NCI-H1105 (cell line): ENCODE measurements at regions not wholly inside any gene's neighbourhood (a gene's known extent, or its start where the extent isn't known, plus 50 kb on each side); places are given as distances from the start of the nearest gene placed in this dataset.

Source experiments
- DNase-seq: peaks from one replicate; lab custom pipeline; 2025; lab: John Stamatoyannopoulos, UW

- DNase-seq: no peak
These were observed 198.0 kb upstream of the ZFP64 start for GRCh38 chr20:52389606-52390005.

- no peak for DNase-seq
These were observed 192.5 kb upstream of the ZFP64 start for GRCh38 chr20:52383995-52384621.

- no peak for DNase-seq
These were observed 191.4 kb upstream of the ZFP64 start for GRCh38 chr20:52382933-52383332.

DNA sequence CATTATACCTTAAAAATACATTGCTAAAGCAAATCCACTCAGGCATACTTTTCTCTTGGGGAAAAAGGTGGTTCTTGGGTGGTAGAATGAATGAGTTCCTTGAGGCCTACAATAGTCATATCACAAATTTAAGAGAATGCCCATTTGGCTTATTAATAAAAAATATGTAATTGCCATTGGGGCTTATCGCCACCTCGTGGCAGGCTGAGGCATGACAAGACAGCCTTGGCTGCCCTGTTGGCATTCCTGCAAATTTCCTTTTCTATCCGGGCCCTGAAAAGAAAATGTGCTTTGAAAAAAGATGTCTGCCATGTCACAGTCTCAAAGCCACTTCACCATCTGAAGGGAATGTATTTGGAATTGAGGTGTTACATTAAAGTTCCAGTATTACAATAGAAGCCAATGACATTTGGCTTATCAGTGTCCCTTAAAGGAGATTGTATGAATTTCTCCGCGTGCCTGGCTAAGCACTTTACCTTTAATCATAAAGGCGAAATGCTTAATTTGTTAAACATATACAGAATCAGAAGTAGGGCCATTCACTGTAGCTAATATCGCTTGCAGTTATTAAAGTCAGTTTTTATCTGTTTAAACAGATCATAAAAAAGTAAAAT lies 188.3 kb upstream of the ZFP64 start:
- DNase-seq: no peak

DNA sequence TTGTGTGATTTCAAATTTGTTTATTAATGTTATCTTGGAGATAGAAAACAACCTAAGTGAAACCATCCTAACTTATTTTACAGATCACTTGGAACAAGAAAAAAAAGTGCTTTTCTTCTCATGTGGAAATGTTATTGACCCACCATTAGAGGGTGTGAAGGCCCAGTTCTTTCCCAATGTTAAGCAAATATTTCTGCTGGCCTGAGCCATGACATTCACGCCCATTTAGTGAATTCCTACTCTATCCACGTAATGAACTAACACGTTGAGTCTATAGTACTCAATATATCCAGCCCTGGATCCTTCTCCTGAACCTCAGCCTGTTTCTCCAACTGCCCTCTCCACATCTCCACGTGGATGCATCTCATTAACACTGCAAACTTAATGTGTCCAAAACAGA lies 180.6 kb upstream of the ZFP64 start:
- no peak for DNase-seq

GRCh38 chr20:52365688-52366087 lies 174.1 kb upstream of the ZFP64 start:
- no peak for DNase-seq

GRCh38 chr20:52364405-52364804 lies 172.8 kb upstream of the ZFP64 start:
- no peak for DNase-seq

DNA sequence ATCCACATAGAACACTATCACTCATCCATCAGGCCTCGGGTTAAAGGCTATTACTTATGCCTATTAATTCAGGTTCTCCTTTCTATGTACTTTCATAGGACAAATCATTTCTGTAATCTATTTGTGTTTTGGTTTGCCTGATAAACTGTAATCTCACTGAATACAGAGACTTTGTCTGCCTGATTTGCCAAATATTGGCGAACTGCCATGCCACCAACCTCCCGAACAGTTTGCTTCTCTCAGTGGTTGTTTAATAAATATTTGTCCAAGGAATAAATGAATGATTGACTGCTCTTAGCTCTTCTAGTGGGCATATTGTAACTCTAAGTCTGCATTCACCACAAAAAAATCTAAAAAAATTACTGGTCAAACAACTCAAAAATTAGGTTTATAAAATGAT lies 170.1 kb upstream of the ZFP64 start:
- no peak for DNase-seq

- no peak for DNase-seq
These were observed 158.2 kb upstream of the ZFP64 start for GRCh38 chr20:52349806-52350205.

GRCh38 chr20:52348434-52348833 lies 156.9 kb upstream of the ZFP64 start:
- no peak for DNase-seq

- DNase-seq: no peak
These were observed 155.2 kb upstream of the ZFP64 start for GRCh38 chr20:52346797-52347196.

DNA sequence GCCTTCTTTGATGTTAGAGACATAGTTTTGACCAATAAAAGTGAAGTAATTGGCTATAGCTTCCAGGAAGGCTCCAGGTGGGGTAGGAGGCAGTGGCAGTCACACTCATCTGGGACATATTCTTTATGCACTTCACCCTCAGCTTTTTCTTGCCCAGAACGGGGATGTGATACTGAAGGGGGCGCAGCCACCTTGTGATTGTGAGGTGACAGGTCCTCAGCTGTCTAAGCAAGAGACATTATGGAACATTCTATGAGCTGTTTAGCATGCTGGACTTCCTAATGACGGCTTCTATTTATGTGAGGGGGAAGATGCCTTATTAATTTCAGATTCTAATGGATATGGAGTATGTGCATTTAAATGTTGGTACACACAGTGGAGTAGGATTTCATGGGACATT lies 151.3 kb upstream of the ZFP64 start:
- no peak for DNase-seq

- DNase-seq: no peak
These were observed 148.6 kb upstream of the ZFP64 start for GRCh38 chr20:52340036-52340634.

DNA sequence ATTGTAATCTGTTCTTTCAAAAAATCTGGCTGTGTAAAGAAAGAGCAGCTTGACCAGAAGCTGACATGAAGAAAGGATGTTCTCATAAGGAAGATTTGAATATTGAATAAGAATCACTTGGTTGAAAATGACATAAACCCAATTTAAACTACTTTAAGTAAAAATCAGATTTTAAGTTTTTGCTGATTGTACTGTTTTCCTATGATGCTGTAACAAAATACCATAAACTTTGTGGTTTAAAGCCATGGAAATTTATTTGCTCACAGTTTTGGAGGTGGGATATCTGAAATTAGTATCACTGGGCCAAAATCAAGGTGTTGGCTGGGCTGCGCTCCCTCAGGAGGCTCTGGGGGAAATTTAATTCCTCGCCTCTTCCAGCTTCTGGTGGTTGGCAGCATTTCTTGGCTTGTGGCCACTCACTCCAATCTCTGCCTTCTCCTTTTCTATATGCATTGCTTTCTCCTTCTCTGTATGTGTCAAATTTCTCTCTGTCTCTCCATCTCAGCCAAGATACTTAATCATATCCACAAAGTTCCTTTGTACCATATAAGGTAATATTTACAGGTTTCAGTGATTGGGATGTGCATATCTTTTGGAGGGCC lies 141.2 kb upstream of the ZFP64 start:
- DNase-seq: no peak

DNA sequence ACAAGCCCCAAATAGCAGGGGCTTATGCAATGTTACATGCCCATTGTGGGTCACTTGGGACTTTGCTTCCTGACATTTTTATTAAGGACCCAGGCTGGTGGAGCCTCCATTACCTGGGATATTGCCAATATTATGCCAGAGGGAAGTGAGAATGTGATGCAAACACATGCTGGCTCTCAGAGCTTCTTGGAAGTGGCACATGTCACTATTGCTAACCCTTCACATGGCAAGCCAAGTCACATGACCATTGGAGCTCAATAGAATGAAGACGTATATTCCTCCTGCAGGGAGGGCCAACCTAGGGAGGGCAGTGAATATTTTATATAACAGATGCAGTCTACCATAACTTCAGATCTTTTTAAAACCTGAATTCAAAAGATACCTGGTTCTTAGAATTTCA lies 140.7 kb upstream of the ZFP64 start:
- DNase-seq: no peak

DNA sequence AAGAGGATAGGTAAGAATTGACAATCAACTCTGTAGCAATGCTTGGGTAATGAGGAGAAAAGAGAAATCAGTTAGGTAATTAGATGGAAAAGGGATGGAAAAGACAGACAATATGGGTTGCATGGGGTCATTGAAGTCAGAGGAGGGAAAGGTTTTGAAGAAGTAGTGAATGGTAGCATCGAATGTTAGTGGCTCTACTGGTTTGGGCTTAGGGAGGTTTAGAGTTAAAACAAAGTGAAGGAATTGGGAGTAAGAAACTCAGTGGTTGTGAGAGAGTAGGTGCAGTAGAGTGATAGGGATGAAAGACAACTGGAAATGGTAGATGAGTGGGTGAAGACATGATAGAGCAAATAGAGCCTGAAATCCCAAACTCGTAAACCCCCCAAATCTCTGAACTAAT lies 140.1 kb upstream of the ZFP64 start:
- no peak for DNase-seq

- DNase-seq: no peak
These were observed 129.8 kb upstream of the ZFP64 start for GRCh38 chr20:52321396-52321795.

DNA sequence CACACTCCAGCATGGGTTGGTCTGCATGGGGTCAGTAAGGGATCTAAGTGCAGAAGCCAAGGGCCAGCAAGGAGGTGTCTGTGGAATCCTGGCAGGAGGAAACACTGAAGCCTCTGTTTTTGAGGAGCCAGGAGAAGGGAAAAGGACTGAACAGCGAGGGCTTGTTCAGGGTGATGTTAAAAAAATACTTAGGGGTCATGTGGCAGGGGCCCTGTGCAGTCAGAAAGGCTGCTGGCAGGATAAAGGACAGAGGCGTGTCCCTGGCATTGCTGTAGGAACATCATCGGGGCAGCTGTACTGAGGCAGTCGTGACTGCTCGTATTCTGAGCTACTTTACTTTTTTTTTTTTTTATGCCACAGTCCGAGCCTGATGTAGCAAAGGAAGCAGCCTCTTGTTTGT lies 127.1 kb upstream of the ZFP64 start:
- no peak for DNase-seq

DNA sequence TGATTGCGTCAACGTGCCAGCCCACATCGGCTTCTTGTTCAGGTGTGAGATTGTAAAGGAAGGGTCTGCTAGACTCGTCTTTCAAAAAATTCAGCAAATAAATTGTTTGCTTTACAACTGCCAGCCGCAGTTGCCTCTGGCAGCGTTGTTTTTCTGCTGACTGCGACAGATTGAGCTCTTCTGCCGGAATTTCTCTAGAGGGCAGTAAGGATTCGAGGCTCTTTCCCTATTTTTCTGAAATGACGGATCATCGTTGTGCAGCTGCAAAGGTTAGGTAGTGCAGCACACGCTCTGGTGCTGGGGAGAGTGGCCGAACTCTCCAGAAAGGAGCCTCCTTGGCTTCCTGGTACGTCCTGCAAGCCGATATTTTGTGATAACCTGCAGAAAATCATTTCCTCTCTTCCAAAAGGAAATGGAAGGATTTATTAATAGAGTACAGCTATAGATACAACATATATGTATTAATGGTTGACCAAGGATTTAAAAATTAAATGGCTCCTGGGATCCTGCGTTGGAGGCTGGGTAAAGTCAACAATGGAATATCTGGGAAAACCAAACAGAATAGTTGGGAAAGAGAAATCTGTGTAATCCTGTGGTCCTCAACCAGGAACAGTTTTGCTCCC lies 121.9 kb upstream of the ZFP64 start:
- peak; percentile 51 for DNase-seq

GRCh38 chr20:52312132-52312729 lies 120.7 kb upstream of the ZFP64 start:
- peak; percentile 51 for DNase-seq

DNA sequence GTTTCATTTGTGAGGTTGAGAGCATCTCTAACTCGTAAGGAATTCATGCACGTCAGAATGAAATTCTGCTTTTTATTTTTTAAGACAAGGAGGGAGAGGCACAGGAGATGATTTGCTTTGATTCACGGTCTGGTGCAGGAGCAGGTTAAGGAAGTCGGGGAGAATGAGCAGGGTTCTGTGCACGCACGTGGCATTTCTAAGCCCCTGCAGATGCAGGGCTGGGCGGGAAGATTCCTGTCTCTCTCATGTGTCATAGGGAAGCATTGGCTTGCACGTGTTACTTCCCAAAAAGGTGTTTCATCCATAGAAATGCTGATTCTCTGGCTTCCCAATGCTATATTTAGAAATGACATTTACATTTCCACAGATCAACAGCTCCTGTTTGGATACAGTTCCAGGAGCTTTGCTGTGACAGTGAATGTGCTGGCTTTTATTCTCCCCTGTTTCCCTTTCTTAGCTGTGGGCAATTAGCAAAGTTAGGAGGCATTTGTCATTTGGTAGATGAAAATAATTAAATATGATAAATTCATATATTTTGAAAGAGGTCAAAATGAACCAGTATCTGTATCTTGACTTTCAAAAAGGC lies 119.7 kb upstream of the ZFP64 start:
- no peak for DNase-seq

DNA sequence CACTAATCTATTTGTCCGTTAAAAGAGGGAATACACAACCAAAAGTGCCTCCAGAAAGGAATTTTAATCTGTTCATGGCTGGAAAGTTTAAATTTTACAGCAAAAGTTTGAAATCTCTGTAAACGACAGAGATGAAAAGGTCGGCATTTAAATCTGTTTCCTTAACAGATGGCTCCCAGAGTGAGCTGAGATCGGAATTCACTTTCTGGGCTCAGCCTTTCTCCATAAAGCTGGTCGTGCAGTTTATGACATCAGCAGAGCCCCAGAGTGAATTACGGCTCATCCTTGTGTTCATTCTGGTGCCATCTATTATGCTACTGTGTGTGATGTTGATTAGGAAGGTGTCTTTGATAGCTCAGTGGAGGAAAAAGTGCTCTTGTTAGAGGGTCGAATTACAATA lies 117.6 kb upstream of the ZFP64 start:
- no peak for DNase-seq
